ENCODE measurements at regions not wholly inside any gene's neighbourhood (a gene's known extent, or its start where the extent isn't known, plus 50 kb on each side); places are given as distances from the start of the nearest gene placed in this dataset.

- no TSS peak for BruUV-seq (replicated peaks)
- Histone ChIP-seq H3K79me2 (ENCODE audit: low read depth) (no peaks in the 10 kb centered on the region), H3K27me3 (ENCODE audit: insufficient read depth, low read depth) (0 out of 2 replicates have a peak, but pooled peaks cover 9% of the 10 kb centered on the region), H3K4me2 (no peak overlapping the region), H2AFZ (no peak overlapping the region), H3K9me2 (ENCODE audit: insufficient read depth) (no peaks in the 10 kb centered on the region), H3K4me3 (no peak overlapping the region), H3K36me3 (ENCODE audit: low read depth) (no peaks in the 10 kb centered on the region), H4K20me1 (ENCODE audit: insufficient read depth) (no peaks in the 10 kb centered on the region), H3K4me1 (replicated peaks; ENCODE audit: insufficient read depth) (no peaks in the 10 kb centered on the region), H3F3A (ENCODE audit: insufficient read depth, low read depth) (no peaks in the 10 kb centered on the region), H3K9me3 (ENCODE audit: insufficient read depth, low read depth) (no peaks in the 10 kb centered on the region), H3K27ac (no peak overlapping the region)
- no peak for TF ChIP-seq EZH2 (IDR thresholded peaks at IDR 0.05; ENCODE audit: low read depth)
- TF ChIP-seq, protein P1, sequence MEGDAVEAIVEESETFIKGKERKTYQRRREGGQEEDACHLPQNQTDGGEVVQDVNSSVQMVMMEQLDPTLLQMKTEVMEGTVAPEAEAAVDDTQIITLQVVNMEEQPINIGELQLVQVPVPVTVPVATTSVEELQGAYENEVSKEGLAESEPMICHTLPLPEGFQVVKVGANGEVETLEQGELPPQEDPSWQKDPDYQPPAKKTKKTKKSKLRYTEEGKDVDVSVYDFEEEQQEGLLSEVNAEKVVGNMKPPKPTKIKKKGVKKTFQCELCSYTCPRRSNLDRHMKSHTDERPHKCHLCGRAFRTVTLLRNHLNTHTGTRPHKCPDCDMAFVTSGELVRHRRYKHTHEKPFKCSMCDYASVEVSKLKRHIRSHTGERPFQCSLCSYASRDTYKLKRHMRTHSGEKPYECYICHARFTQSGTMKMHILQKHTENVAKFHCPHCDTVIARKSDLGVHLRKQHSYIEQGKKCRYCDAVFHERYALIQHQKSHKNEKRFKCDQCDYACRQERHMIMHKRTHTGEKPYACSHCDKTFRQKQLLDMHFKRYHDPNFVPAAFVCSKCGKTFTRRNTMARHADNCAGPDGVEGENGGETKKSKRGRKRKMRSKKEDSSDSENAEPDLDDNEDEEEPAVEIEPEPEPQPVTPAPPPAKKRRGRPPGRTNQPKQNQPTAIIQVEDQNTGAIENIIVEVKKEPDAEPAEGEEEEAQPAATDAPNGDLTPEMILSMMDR (conservative IDR thresholded peaks at IDR 0.05): no peak
- intact Hi-C loops (cut with micrococcal nuclease; ENCODE audit: unreplicated experiment): no loop called here
- no peak for DNase-seq
- ChIA-PET CTCF (no interaction called here), POLR2A (ENCODE audit: unreplicated experiment) (no interaction called here)
Measured at GRCh38 chr7:32250003-32250402, 179.8 kb upstream of the PDE1C start.

DNA sequence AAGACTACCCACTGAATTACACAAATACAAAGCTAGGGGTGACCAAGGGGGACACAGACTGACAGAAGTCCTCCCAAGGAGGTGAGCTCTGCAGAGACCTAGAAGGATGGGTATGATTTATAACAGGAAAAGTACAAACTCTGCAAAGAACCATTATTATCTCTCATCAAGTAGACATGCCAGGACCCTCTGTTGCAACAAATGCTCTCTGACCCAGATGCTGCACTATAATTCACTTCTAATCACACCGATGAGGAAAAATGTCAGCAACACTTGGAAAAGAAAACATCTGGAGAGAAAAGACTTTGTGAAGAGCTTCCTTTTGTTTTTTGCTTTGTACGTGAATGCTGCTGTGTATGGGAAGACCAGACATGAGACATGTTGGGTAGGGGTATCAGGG is 178.3 kb upstream of the PDE1C start:
- no peaks in the 10 kb centered on the region for H3K9me3 ChIP-seq (ENCODE audit: insufficient read depth, low read depth)
- no peak overlapping the region for H3K4me2 ChIP-seq
- H3K27me3 ChIP-seq (ENCODE audit: insufficient read depth, low read depth): peaks cover 14% of the 10 kb centered on the region
- POLR2A ChIA-PET (ENCODE audit: unreplicated experiment): no interaction called here
- no peaks in the 10 kb centered on the region for H3K4me1 ChIP-seq (replicated peaks; ENCODE audit: insufficient read depth)
- no peak for TF ChIP-seq EZH2 (IDR thresholded peaks at IDR 0.05; ENCODE audit: low read depth)
- TF ChIP-seq, protein P1 (conservative IDR thresholded peaks at IDR 0.05): no peak
- no peaks in the 10 kb centered on the region for H3K9me2 ChIP-seq (ENCODE audit: insufficient read depth)
- CTCF ChIA-PET: no interaction called here
- intact Hi-C loops (cut with micrococcal nuclease; ENCODE audit: unreplicated experiment): no loop called here
- no peak overlapping the region for H2AFZ ChIP-seq
- H3K4me3 ChIP-seq: no peak overlapping the region
- no peaks in the 10 kb centered on the region for H4K20me1 ChIP-seq (ENCODE audit: insufficient read depth)
- no peak for DNase-seq
- no peaks in the 10 kb centered on the region for H3K79me2 ChIP-seq (ENCODE audit: low read depth)
- H3K27ac ChIP-seq: no peak overlapping the region
- no peaks in the 10 kb centered on the region for H3K36me3 ChIP-seq (ENCODE audit: low read depth)
- BruUV-seq (replicated peaks): no TSS peak
- no peaks in the 10 kb centered on the region for H3F3A ChIP-seq (ENCODE audit: insufficient read depth, low read depth)

GRCh38 chr7:32244806-32245345 is 174.7 kb upstream of the PDE1C start:
- peaks cover 6% of the 10 kb centered on the region for H3K27me3 ChIP-seq (ENCODE audit: insufficient read depth, low read depth)
- no peaks in the 10 kb centered on the region for H4K20me1 ChIP-seq (ENCODE audit: insufficient read depth)
- no peak overlapping the region for H3K27ac ChIP-seq
- intact Hi-C loops (cut with micrococcal nuclease; ENCODE audit: unreplicated experiment): no loop called here
- no peaks in the 10 kb centered on the region for H3K9me2 ChIP-seq (ENCODE audit: insufficient read depth)
- CTCF ChIA-PET: no interaction called here
- H3K4me2 ChIP-seq: no peak overlapping the region
- DNase-seq: no peak
- no peaks in the 10 kb centered on the region for H3F3A ChIP-seq (ENCODE audit: insufficient read depth, low read depth)
- BruUV-seq (replicated peaks): no TSS peak
- H3K4me3 ChIP-seq: no peak overlapping the region
- H3K9me3 ChIP-seq (ENCODE audit: insufficient read depth, low read depth): no peaks in the 10 kb centered on the region
- no peaks in the 10 kb centered on the region for H3K79me2 ChIP-seq (ENCODE audit: low read depth)
- no peaks in the 10 kb centered on the region for H3K4me1 ChIP-seq (replicated peaks; ENCODE audit: insufficient read depth)
- POLR2A ChIA-PET (ENCODE audit: unreplicated experiment): no interaction called here
- H3K36me3 ChIP-seq (ENCODE audit: low read depth): no peaks in the 10 kb centered on the region
- no peak overlapping the region for H2AFZ ChIP-seq
- TF ChIP-seq EZH2 (IDR thresholded peaks at IDR 0.05; ENCODE audit: low read depth): no peak
- TF ChIP-seq, protein P1 (conservative IDR thresholded peaks at IDR 0.05): no peak
